Kasumi-1 (cell line): ENCODE measurements at regions not wholly inside any gene's neighbourhood (a gene's known extent, or its start where the extent isn't known, plus 50 kb on each side); places are given as distances from the start of the nearest gene placed in this dataset.

Source experiments
- DNase-seq, 2 experiments: peaks; one replicate each; lab custom pipeline; 2025; lab: John Stamatoyannopoulos, UW

GRCh38 chr10:2543142-2543886 is 524.0 kb upstream of the PFKP start:
- no peak for DNase-seq

- no peak for DNase-seq
Measured at GRCh38 chr10:2541176-2541575, 526.2 kb upstream of the PFKP start.

- DNase-seq, result no peak
Measured at GRCh38 chr10:2529945-2530344, 537.4 kb upstream of the PFKP start.

- no peak for DNase-seq
Measured at GRCh38 chr10:2525781-2526180, 541.6 kb upstream of the PFKP start.

- no peak for DNase-seq
Measured at GRCh38 chr10:2519139-2519538, 548.2 kb upstream of the PFKP start.

- DNase-seq, result no peak
Measured at GRCh38 chr10:2509081-2509531, 558.2 kb upstream of the PFKP start.

GRCh38 chr10:2501366-2501940 is 565.9 kb upstream of the PFKP start:
- peak; percentile 7 to 17 for DNase-seq

- DNase-seq, result no peak
Measured at GRCh38 chr10:2494399-2494798, 572.9 kb upstream of the PFKP start.

GRCh38 chr10:2488446-2489005 is 578.8 kb upstream of the PFKP start:
- no peak for DNase-seq

GRCh38 chr10:2487921-2488320 is 579.4 kb upstream of the PFKP start:
- DNase-seq, result no peak

GRCh38 chr10:2478656-2479055 is 588.7 kb upstream of the PFKP start:
- DNase-seq, result no peak

- no peak for DNase-seq
Measured at GRCh38 chr10:2476812-2477553, 590.4 kb upstream of the PFKP start.

GRCh38 chr10:2476218-2476811 is 591.0 kb upstream of the PFKP start:
- no peak for DNase-seq

GRCh38 chr10:2475711-2476217 is 591.6 kb upstream of the PFKP start:
- no peak for DNase-seq

GRCh38 chr10:2471811-2472210 is 595.5 kb upstream of the PFKP start:
- no peak for DNase-seq

- DNase-seq, result no peak
Measured at GRCh38 chr10:2469802-2470201, 597.5 kb upstream of the PFKP start.

- DNase-seq, result no peak
Measured at GRCh38 chr10:2464483-2464882, 602.9 kb upstream of the PFKP start.

- no peak for DNase-seq
Measured at GRCh38 chr10:2463316-2463715, 604.0 kb upstream of the PFKP start.

- DNase-seq, result no peak
Measured at GRCh38 chr10:2462581-2462980, 604.8 kb upstream of the PFKP start.

GRCh38 chr10:2460812-2461211 is 606.5 kb upstream of the PFKP start:
- DNase-seq, result no peak

GRCh38 chr10:2459713-2460112 is 607.6 kb upstream of the PFKP start:
- no peak for DNase-seq

- DNase-seq, result no peak
Measured at GRCh38 chr10:2456834-2457233, 610.5 kb upstream of the PFKP start.
